Esophagus squamous epithelium (tissue), 4 donors: ENCODE measurements at regions not wholly inside any gene's neighbourhood (a gene's known extent, or its start where the extent isn't known, plus 50 kb on each side); places are given as distances from the start of the nearest gene placed in this dataset.

Experiments used
- CTCF ChIP-seq, 6 experiments: fragments of 450-650 bp in 4 of 6; fragments of 200-600 bp in 2 of 6; sonication (generic) in 2 of 6; IDR thresholded peaks; one replicate each; pipeline ENCODE4 v1.5.1; 2016 to 2019; ENCODE audit warnings: antibody characterized with exemption in 6 of 6, mild to moderate bottlenecking in 4 of 6, moderate library complexity in 4 of 6
- POLR2A ChIP-seq, 4 donors: fragments of 450-650 bp; IDR thresholded peaks; one replicate each; pipeline ENCODE4 v1.6.1; 2017; ENCODE audit warnings: antibody characterized with exemption in 4 of 4, mild to moderate bottlenecking in 4 of 4, moderate library complexity in 3 of 4

GRCh38 chr5:124416627-124417026 is 329.8 kb downstream of the ZNF608 start:
- TF ChIP-seq CTCF (IDR thresholded peaks at IDR 0.05): no peak
- no peak for TF ChIP-seq POLR2A (IDR thresholded peaks at IDR 0.05)
